GM18907 (cell line): ENCODE measurements at regions not wholly inside any gene's neighbourhood (a gene's known extent, or its start where the extent isn't known, plus 50 kb on each side); places are given as distances from the start of the nearest gene placed in this dataset.
"Not testable (repeated sequence)": the region's sequence is repeated elsewhere in the genome, so short reads cannot be mapped to it uniquely, and the experiment has no call there.

ENCODE experiments used
- ATAC-seq: cut with Tn5 transposase; IDR thresholded peaks from one replicate; pipeline ENCODE4 v1.9.1; 2021; ENCODE audit warnings: mild to moderate bottlenecking, moderate library complexity; ENCODE audit not compliant: unreplicated experiment

DNA sequence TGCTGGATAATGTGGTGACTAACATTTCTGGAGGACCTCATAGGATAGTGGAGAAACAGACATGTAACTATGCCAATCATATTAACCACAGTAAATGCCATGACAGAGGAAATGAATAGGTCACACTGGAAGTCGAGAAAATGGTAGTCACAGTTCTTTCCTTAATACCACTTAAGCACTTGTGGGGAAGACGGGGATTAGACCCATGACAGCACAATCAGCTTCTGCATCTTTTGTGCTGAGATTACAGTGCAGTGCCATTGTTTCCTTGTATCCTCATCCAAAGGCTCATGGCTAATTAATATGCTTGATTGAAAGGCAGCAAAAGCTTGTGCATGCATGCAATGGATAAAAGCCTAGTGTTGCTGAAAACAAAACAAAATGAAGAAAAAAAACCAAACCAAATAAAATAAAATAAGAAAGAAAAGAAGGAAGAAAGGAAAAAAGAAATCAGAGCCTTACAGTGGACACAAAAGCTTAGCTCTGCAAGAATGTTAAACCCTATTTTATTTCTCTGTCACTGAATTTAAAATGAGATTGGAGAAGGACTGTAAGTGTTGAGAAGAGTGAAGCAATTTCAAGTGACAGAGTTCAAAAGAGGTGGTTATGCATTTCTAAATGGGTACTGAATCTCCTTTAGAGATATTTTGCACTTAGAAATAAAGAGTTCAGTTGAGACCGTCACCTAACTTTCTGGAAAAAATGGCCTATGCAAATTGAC is 1011.9 kb downstream of the CDH8 start:
- no peak for ATAC-seq

DNA sequence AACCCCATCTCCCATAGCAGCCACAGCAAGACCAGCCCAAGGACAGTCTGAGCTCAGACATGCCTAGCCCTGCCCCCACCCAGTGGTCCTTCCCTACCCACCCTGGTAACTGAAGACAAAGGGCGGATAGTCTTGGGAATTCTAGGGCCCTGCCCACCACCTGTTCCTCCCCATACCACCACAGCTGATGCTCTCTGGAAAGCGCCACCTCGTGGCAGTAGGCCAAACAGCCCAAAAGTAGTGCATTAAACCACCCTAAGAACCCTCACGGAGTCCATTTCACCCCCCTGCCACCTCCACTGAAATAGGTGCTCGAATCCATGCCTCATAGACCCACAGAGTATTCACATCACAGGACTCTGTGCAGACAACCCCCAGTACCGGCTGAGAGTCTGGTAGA is 1021.4 kb downstream of the CDH8 start:
- no peak for ATAC-seq

DNA sequence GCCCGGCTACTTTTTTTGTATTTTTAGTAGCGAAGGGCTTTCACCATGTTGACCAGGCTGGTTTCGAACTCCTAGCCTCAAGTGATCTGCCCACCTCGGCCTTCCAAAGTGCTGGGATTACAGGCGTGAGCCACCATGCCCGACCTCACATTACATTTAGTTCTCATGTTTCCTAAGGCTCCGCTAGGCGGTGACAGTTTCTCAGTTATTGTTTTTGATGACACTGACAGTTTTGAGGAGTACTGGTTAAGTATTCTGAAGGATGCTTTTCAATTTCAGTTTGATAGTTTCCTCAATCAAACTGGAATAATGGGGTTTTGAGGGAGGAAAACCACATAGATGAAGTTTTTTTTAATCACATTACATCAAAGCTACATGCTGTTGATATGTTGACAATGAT is 1028.5 kb downstream of the CDH8 start:
- no peak for ATAC-seq

DNA sequence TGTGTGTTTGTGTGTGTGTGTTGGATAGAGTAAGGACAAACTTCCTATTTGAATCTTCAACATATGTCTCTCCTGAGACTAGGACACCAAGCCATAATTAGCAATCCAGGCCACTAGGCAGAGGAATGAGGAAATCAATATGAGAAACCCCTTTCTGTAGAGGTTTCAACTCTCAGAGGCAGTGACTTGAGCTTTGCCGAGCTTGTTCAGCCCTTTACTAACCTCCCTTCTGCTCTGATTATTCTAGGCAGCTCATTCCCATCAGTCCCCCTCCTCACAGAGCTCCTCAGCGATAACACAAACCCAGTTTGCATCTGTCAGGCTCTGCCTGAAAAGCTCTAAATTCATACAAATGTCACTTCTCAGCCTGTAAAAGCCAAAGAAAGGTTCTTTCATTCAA is 1030.3 kb downstream of the CDH8 start:
- ATAC-seq: no peak

DNA sequence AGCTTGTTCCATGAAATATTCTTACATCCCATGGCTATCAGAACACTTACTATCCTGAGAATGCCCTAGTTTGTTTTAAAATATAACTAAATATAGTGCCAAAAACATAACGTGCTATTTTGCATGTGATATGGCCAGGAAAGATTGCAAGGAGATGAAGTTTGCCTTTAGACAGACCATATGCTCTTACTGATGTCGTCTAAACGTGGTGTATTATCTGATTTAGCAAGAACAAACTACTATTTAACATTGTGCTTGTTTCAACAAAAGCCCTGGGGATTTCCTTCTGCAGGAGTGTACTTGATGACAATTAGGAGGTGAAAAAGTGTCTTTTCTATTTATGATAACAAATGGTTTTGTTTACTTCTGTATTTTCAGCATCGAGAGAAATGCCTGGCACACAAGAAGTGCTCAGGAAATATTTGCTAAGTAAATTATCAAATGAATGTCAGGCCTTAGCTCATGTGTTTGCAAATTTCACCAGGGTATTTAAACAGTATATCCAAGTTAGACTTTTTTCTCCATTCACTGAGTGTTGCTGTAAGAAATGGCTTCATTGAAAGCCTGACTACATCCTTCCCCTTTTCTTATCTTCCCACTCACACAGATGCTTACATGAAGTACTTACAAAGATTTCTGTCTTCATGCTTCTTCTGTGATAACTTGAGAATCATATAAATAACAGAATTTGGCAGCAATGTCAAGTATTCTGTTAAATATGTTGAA is 1033.6 kb downstream of the CDH8 start:
- no peak for ATAC-seq

DNA sequence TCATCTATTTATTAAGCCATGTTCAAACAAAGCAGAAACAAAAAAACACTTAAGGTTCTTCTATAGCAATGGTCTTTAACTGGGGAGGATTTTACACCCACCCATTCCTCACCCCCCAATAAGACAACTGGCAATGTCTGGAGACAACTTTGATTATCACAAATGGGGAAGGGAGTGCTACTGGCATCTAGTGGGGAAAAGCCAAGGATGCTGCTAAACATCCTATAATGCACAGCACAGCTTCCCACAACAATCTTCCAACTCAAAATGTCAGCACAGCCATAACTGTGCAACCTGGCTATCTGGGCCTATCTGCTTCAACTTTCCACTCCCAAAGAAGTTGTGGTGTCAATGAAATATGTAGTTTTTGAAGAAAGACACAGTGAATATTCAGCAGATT is 1044.4 kb downstream of the CDH8 start:
- no peak for ATAC-seq

DNA sequence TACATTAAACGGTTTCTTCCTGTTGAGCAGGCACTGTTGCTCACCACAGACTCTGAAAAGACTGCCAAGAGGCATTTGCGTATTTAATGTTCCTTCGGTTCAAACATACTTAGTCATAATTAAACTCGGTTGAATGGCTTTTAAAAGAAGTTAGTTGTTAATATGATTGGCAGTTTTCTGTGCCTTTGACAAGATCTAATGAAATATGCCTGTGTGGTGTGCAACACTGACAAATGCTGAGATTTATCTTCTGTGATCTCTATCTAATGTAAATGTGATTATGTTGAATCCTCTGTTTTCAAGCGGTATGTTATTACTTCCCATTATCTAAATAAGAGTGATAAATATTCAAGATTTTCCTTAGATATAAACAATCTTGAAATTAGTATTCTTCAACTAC is 1046.6 kb downstream of the CDH8 start:
- no peak for ATAC-seq

DNA sequence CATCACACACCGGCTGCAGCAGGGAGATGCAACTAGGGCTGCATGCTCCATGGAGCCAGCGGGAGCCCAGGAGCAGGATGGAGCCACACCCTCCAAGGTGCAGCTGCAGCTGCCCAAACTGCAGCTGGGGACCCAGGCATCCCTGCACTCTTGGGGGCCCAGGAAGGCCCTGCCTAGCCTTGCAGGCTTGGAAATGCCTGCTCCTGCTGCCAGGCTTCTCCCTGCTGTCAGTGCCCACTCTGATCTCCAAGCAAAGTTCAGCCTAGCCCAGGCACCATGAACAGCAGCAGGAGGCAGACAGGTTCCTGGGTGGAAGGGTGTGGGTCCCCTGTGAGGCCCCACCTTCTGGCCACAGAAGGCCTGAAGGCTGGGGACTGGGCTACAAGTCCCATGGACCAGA is 1057.1 kb downstream of the CDH8 start:
- ATAC-seq: no peak

DNA sequence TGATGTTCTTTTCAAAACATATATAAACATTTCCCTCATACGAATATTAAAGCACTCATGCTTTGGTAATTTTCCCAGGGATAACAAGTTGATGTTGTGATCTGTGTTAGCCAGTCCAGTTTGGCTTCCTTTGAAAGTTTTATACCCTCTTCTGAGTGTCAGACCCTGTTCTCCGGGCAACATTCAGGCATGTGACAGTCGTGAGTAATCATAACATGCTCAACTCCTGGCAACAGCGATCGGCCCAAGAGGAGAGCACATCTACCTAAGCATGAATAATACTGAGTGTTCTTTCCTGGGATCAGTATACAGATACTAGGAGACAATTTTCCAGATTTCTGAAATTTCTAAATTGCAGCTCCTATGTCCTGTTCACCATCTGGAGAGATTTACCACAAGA is 1086.4 kb downstream of the CDH8 start:
- no peak for ATAC-seq

DNA sequence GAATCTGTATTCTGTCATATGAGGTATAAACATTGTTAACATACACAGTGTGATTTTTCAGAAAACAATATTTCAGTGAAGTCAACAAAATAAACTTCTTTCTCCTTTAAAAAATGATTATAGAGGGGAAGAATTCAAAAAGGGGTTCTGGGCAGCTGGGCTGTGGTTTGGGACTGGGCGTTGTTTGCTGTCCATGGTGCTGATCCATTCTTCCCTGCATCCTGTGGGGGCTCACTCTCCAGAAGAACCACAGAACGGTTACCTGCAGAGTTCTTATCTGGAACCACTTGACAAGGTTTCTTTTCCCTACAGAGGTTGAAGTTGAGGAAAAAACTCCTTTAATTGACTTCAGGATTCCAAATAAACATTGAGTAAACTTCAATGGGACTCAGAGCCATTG is 1091.0 kb downstream of the CDH8 start:
- ATAC-seq: no peak

DNA sequence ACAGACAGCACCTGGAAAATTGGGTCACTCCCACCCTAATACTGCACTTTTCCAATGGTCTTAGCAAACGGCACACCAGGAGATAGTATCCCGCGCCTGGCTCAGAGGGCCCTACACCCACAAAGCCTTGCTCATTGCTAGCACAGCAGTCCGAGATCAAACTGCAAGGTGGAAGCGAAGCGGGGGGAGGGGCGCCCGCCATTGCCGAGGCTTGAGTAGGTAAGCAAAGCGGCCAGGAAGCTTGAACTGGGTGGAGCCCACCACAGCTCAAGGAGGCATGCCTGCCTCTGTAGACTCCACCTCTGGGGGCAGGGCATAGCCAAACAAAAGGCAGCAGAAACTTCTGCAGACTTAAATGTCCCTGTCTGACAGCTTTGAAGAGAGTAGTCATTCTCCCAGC is 1100.0 kb downstream of the CDH8 start:
- ATAC-seq: not testable (repeated sequence)

DNA sequence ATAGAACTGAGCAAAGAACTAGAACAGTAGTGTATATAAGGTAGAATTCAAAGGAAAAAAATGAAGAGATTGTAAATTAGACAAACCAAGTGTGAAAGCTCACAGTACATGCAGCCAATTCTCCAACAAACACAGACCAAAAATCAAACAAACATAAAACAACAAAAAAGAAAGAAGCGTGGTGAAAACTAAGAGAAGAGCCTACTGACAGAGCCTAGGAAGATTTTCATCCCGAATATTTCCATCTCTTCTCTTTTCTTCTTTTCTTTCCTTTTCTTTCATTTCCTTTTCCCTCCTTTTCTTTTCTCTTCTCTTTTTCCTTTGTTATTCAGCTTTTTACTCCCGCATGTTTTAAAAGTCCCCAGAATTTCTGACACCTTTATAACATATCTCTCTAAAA is 1103.6 kb downstream of the CDH8 start:
- ATAC-seq: no peak

DNA sequence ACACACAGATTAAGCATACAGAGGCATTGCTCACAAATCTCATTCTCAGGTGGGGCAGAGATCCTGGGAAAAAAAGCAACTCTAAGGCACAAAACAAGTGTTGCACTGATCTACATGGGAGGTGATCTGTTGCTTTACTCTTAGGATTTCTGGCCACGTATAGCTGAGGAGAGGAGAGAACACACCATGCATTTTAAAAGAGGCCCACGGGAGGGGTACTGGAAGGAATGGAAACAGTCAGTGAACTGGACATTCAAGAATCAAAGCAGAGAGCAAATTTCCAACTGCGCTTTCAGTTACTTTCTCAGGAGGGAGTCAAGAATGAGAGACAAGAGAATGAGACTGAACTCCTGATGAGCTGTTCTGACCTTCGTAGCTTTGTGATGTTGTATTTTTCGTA is 1105.9 kb downstream of the CDH8 start:
- no peak for ATAC-seq

DNA sequence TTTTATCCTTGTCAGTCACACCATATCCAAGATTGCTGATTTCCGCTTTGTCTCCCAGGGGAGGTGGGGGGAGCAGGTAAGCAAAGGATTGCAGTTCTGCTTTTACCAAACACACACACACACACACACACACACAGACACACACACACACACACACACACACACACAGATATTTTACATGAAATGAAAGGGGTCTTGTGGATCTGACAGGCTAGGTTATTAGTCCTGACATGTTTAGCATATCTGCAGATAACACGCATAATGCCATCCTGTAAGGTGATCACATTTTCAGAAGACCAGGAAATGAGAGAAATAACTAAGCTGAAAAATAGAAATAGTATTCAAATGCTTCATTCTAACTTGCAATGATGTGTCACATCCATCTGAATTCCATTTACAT is 1113.3 kb downstream of the CDH8 start:
- ATAC-seq: no peak

DNA sequence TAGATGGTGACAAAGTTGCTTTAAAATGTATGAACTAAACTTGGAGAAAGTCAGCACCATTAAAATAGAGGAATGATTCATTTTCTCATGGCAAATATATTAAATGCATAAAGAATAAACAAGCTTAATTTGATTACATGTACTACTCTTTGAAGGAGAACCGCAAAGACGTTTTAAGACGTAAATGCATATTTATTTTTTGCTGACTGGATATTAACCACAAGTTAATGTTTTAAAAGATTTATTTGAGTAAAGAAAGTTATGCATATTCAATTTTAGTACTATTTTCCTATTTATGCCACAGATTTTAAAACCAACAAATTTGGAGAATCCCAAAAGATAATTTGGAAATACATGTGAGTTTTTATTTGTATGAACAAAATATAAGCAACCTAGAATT is 1121.9 kb downstream of the CDH8 start:
- no peak for ATAC-seq

DNA sequence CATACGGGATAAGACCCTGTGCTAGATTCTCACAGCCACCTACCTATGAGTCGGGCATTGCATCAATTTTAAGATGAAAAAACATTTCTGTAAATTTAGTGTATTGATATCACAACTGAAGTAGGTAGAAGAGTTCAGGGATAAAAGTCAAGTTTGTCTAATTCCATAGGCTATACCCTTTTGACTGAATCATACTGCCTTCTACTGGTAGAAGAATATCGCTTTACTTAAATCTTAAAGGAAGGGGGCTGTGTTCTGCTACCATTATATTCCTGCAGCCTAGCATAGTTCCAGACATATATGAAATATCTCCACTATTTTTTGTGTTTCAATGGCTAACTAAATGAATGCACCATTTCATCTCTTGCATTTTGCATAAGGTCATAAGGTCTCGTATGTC is 1128.6 kb downstream of the CDH8 start:
- ATAC-seq: no peak

DNA sequence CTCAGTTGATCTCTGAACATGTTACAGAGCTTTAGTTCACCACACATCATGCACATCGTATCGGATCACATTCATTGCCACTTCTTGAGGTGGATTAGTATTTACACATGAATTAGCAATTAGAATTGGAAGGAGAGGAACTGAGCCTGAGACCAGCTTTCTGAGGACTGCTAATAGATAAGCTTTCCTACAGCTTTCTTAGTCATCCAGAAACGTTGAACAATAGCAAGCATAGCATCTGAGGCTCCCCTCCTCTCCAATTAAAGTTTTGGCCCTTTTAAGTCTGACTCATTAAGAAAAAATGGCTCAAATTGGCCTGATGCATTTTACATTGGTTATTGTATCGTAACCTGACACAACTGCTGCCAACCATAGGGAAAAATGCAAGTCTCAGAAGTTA is 1130.4 kb downstream of the CDH8 start:
- no peak for ATAC-seq

DNA sequence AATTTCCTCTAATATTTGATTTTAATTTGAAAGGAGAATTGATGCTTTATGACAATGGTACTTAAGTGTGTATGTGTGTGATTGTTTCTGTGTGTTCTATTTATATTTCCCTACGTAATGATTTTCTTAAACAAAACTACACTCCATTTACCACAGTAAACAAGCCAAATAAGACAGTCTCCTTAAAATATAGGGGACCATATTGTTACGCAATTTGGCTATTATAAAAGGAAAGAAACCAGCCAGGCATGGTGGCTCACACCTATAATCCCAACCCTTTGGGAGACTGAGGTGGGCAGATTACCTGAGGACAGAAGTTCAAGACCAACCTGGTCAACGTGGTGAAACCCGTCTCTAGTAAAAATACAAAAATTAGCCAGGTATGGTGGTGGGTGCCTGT is 1134.1 kb downstream of the CDH8 start:
- no peak for ATAC-seq

DNA sequence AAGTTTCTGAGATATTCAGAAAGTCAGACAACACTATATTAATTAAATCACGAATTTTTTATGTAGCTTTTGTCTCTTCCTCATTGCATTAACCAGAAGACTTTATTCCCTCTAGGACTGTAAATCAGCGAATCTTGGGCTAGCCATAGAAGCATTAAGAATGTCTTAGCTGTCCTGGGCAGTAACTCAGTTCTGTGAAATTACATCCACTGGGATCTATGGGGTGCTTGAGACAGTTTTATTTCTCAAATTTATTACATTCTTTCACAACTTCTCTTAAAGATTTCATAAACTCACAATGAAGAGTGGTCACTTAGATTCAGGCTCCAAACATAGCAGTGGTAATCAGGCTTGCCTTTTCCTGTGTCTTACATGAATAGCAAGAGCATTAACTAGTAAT is 1153.4 kb downstream of the CDH8 start:
- ATAC-seq: no peak

DNA sequence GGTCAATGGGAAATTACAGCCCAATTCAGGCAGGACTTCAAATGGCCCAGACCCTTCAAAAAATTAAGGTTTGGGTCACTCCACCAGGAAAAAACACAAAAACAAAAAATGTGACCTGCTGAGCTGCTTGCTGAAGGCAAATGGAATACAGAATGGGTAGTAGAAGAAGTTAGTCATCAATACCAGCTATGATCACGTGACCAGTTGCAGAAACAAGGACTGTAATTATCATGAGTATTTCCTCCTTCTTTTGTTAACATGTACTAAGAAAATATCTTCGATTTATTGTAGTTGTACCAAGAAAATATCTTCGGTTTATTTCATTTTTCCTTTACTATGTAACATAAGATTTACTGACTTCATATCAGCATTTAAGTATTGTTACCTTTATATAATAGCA is 1183.6 kb downstream of the CDH8 start:
- no peak for ATAC-seq

DNA sequence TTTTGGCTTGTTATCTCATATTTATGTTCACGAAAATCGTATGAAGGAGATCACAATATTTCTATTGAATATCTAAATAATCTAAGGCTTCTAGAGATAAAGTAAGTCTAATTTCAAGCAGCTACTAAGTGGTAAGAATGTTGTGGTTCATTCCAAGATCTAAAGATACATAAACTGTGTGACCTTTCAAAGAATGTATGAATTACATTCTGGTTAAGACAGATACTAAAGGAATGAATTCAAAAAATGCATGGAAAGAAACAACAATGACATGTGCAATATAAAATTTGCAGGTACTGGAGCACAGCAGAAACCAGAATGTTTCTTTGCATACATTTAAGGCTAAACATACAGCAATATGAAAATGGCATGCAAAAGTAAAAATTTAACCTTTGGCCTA is 1214.6 kb downstream of the CDH8 start:
- no peak for ATAC-seq

DNA sequence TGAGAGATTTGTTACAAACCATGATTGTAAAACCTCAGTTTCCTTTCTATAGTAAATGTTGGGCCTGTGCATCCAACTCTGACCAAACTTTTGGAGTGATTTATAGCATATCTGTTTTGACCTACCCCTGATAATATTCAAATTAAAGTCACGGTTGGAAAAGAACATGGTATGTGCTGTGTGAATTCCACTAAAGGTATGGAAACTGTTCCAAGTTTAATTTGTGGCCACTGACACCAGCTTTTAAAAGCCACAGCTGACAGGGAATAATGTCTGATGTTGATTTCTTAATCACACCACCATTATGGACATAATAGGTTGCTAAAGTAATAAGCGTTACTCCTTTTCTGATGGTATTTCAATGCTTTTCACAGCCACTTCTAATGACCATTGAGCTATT is 1215.9 kb downstream of the CDH8 start:
- no peak for ATAC-seq

DNA sequence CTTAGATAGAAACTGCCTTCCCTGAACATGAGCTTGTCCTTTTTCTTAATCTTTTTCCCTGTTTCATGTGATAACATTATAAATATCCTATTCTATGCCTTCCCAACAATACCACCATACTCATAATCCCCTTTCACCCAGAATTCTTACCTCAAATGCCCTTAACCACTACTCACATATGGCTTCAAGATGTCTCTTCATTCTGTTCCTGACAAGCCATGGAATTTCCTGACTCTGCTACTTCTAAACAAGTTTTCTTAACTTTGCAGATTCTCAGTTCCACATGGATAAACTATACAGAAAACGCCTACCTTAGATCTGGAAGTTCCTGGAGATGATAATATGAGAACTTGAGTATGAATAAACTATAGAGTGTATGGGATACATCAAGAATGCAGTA is 1217.8 kb downstream of the CDH8 start:
- ATAC-seq: no peak
